ENCODE measurements at regions not wholly inside any gene's neighbourhood (a gene's known extent, or its start where the extent isn't known, plus 50 kb on each side); places are given as distances from the start of the nearest gene placed in this dataset.

GRCh38 chr7:1286946-1287645 lies 54.4 kb downstream of the UNCX start:
- no peak for DNase-seq (ENCODE audit: low spot score)

GRCh38 chr7:1287752-1288201 lies 55.1 kb downstream of the UNCX start:
- no peak for DNase-seq (ENCODE audit: low spot score)

DNA sequence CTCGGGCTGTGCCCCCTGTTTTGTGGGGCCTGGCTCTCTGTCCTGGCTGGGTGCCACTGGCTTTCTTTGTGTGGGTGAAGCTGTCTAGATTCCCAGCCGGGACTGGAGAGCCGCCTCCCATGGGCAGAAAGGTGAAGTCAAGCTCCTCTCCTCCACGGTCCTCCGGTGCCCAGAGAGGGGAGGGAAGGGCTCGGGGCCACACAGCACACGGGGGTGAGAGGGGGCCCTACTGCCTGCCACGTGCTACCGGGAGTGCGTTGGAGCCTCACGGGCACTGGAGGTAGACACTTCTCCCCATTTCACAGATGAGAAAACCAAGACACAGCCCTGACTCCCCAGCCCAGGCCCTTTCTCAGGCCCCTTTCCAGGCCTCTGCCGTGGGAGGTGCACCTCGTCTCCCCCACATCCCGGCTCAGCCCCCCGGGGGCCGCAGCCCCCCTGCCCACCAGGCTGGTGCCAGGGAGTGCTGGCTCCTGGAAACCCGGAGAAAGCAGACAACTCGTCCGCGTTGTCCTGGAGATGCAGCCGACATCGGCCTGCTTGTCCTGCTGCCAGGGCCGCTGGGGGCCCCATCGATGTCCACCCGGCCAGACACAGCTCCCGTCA lies 55.8 kb downstream of the UNCX start:
- DNase-seq (ENCODE audit: low spot score) = no peak

GRCh38 chr7:1288996-1289551 lies 56.4 kb downstream of the UNCX start:
- no peak for DNase-seq (ENCODE audit: low spot score)

GRCh38 chr7:1289666-1290025 lies 57.0 kb downstream of the UNCX start:
- no peak for DNase-seq (ENCODE audit: low spot score)

DNA sequence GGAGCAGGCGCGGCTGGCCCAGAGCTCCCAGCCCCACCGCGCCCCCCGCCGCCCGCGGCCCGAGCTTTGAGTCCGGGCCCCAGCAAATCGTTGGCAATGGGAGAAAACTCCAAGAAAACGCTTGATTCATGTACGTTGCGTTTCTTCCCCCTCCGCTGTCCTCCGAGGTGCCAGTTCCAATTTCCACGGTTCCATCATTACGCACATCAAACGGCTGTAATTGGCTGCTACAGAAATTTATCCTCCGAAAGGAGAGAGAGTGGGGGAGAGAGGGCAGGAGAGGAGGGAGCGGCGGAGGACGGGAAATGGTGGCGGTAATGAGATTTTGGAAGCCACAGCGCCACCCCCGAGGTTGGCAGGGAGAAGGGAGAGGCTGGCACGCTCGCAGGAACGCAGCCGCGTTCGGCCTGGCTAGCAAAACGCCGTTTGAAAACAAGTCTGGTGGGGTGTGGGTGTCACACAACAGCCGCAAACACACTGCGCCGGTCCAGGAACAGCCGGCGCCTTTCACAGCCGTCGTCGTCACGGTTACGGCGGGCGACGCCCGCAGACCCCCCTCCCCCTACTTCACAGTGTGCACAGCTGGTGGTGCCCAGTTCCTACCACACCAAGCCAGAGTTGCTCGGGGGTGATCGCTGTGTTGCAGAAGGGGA lies 57.5 kb downstream of the UNCX start:
- peak; percentile 4 for DNase-seq (ENCODE audit: low spot score)

DNA sequence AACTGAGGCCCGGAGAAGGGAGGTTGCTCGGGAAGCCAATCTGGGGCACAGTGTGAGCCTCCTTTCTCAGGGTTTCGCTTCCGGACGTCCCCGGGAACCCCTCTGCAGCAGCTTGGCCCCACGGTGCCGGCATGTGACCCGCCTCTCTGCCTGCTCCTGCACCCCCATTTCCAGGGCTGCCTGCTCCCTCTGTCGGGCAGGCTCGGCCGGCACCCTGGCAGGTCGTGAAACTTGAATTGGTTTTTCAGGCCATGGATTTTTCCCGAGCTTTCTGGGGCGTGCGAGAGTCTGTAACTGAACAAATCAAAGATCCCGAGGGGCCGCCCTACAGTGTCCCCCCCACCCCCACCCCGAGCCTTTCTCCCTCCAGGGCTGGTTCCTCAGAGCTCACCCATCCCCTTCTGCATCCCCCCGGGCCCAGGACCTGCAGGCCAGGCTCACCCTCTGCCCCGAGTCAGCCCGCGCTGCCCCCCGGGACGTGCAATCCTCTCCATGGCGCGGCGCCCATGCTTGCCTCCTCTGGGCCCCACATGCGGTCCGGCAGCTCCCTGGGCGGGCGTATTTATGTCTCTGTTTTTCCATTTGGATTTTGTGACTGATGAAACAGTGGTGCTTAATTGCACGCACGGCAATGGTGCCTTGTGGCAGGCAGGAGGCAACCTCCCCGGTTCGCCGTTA lies 58.1 kb downstream of the UNCX start:
- DNase-seq (ENCODE audit: low spot score) = no peak

- no peak for DNase-seq (ENCODE audit: low spot score)
Measured at GRCh38 chr7:1291357-1291689, 58.7 kb downstream of the UNCX start.

- DNase-seq (ENCODE audit: low spot score) = no peak
Measured at GRCh38 chr7:1291845-1292765, 59.4 kb downstream of the UNCX start.

DNA sequence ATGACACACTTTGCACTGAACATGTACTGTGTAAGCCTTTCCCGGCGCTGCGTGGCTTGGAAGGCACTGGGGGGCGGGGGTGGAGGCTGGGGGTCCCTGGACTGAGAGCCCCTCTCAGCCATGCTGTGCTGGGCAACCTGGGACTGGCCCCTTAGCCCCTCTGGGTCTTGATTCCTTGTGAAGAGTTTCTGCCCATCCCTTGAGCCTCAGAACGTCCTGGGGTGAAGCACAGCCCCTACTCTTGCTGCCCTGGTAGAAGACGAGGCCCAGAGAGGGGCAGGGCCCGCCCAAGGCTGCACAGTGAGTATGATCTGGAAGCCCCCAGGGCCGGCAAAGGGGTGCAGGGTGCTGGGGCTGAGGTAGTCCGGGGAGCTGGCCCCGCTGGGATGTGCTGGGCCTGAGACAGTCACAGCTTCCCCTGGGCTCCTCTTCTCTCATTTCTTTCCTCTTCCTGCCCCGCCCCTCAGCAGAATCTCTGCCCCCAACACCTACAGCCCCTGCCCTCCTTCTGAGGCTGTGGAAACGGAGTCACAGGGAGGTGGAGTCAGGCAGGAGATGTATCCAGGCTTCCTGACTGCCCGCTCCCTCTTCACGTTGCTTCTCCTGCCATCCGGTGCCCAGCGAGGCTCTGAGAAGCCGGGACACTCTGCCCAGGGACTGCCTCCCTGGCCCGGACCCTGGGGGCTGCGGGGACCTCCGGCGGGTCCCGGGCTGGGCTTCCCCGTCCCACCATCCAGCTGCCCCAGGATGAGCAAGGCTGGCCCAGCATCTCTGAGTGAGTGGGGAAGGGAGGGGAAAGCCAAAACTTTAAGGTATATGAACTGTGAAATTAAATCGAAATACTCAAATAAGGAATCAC lies 60.5 kb downstream of the UNCX start:
- DNase-seq (ENCODE audit: low spot score) = no peak

- DNase-seq (ENCODE audit: low spot score) = no peak
Measured at GRCh38 chr7:1293950-1294411, 61.3 kb downstream of the UNCX start.

- no peak for DNase-seq (ENCODE audit: low spot score)
Measured at GRCh38 chr7:1295776-1296355, 63.2 kb downstream of the UNCX start.

GRCh38 chr7:1296356-1296981 lies 63.8 kb downstream of the UNCX start:
- no peak for DNase-seq (ENCODE audit: low spot score)

DNA sequence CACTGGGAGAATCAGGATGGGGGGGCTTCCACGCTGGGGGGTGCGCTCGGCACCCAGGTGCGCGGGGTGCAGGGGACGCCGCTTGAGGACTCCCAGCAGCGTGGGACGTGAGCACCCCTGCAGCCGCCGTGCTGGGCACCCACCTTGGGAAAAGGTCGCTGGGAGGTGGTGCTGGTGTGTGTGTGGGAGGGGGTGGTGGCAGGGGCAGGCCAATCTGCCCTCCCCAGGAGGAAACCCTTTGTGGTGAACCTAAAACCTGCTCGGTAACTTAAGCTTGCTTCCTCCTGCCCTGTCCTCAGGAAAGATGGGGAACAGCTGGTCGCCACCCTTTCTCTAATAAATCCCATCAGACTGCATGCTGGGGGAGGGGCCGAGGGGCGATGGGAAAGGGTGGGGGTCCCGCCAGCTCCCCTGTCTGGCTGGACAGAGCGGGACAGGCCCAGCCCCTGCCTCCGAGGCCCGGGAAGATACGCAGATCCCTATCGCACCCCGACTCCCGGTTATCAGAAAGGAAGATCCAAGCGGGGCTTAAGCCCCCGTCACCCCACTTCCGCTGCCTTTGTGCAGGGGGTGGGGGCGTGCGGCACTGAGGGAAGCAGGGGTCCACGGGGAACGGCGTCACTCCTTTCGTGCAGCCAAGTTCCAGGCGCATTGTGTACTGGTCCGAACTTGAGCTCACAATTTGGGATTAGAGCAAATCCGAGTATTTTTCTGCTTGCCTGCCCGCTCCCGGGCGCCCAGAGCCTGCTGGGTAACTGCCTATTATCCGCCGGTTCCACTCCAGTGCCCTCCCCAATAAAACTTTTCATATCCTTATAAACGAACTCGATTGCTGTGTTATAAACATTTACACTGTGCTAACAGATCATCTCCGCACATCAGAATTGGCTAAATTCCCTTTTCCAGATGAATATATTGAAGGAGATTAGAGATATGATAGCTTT lies 64.6 kb downstream of the UNCX start:
- no peak for DNase-seq (ENCODE audit: low spot score)

DNA sequence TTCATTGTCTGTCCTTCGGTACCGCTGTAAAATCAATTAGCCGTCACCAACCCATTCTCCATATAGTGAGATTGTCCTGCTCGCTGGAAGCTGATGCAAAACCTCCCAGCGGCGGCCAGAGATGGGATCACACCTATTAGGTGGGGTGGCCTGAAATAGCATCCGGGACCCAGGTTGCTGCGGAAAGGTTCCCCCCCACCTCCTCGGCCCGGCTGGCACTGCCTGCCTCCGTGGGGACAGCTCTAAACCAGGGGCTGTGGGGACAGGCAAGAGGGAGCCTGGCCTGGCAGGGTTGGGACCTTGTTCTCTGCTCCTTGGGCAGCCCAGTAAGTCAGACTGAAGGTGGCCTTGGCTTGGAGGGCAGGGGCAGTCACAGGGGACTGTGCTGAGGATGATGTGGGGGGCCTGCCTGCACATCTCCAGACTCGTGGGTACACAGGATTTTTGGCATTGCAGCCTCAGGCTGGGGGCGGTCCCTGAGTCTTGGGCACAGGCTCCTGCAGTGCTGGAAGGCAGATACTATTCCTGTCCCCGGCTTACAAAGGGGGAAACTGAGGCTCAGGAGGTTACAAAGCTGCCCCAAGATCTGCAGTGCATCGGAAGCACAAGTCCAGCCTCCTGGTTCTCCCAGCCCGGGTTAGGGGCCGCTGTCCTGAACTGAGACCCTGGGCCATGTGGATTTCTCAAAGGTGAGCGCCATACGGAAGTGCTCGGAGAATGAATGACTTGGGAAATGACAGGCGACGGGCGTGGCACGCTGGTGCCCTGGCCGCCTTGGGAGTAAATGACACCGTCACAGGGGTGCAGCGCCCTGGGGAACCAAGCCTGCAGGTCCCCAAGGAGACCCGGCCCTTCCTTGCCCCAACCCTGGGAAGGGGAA lies 65.6 kb downstream of the UNCX start:
- DNase-seq (ENCODE audit: low spot score) = no peak

DNA sequence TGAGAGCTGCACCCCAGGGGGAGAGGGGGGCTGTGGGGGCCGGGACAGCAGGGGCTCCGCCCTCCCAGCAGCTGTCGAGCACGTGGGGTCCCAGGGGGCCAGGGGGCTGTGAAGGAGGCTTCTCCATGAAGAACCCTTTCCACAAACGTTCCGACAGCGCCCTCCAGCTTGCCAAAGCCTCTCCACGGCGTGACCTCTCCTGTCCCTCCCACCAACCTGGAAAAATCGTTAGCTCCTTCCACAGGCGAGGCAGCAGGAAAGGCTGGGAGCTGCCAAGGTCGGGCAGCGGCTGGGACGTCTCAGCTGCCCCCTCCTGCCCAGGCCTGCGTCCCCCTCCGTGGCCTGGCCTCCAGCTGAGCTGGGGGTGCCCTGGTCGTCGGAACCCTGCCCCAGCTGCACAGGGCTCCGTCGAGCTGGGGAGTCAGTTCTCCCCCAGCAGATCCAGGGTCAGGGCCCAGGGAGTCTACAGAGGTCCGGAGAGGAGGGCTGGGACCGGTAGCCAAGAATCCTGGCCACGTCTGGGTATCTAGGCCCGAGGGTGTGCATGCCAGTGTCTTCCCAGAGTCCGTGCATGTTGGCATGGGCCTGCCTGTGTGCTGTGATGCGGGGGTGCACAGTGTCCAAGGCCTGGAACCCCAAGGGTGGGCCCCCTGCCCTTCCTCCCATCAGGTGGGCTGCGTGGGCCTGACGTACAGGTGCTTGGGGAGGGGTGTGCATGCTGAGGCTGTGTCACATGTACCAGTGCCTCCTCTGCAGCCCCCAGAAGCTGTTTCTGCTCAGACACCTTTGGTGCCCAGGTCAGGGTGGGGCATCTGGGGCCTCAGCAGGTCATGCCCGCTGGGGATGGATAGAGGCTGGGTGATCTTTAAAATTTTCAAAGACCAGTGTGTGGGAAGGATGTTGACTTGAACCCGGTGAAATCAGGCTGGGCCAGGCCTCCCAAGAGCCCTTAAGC lies 66.5 kb downstream of the UNCX start:
- no peak for DNase-seq (ENCODE audit: low spot score)
